ENCODE measurements at regions not wholly inside any gene's neighbourhood (a gene's known extent, or its start where the extent isn't known, plus 50 kb on each side); places are given as distances from the start of the nearest gene placed in this dataset.

DNA sequence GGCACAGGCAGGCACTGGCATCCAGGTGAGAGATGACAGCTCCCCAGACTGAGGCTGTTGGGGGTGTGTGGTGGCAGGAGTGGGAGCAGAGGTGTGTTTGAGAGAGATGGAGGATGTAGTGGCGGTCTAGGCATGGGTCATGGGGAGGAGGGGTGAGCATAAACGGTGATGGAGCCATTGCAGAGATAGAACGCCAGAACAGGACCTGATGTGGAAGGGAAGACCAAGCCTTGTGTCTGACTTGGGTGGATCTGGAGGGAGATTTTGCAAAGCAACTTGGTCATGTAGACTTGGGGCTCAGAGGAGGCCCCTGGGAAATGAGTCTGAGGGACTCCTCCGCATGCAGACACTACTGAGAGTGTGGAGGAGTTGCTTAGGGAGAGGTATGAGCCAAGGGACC lies 50.0 kb upstream of the CLDN5 start:
- no peak for DNase-seq

DNA sequence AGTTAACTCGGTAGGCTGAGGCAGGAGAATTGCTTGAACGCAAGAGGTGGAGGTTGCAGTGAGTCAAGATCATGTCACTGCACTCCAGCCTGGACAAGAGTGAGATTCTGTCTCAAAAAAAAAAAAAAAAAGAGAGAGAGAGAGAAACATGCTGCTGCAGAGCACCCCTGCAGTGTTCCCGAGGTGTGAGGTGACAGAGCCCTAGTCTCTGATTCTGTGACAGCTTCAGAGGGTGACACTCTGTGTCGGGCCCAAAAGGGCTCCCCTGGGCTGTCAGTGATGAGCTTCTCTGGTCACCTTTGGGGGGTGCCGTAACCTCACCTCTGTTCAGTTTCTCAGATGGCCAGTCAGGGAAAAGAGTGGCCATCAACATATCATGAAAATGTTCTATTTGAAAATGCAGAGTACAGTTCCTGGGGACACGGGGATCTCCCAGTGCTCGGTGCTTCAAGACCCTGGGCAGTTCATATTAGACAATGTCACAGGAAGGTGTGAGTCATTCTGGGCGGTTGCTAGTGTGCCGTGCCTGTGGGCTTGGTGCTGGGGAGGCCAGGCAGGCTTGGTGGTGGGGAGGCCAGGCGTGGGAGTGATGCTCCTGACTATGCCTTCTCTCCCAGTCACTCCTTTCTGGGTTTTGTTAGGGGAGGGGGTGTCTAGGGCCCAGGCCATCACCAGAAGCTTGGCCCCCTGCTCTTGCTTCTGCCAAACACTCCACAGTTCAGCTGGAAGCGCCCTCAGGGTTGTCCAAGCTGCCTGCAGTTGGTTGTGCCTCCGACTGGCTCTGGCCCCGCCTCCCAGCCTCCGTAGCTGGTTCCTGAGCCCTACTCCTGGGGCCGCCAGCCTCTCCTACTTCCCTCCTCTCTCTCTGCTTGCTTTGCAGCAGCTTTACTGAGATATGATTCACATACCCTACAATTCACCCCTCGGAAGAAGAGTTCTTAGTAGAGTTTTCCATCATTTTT lies 52.5 kb upstream of the CLDN5 start:
- DNase-seq = peak; percentile 12

DNA sequence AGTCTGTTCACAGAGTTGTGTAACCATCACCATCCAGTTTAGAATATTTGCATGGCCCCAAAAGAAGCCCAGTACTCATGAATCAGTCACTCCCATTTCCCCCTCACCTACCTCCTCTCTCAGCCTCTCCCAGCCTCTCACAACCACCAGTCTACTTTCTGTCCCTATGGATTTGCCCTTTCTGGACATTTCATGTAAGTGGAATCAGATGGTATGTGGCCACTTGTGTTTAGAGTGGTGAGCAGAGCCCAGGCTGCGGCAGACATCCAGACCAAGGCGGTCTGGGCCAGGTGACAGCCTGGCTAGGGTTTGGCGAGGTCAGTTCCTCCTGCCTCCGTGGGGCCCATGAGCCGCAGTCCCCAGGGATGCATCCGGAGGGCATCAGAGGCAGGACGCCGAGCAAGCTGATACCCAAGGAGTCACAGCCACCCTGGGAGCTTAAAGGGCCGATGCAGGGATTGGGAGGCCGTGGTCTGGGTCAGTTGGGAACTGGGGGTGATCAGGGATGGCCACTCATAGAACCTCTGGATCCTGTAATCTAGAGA lies 53.3 kb upstream of the CLDN5 start:
- DNase-seq = no peak

DNA sequence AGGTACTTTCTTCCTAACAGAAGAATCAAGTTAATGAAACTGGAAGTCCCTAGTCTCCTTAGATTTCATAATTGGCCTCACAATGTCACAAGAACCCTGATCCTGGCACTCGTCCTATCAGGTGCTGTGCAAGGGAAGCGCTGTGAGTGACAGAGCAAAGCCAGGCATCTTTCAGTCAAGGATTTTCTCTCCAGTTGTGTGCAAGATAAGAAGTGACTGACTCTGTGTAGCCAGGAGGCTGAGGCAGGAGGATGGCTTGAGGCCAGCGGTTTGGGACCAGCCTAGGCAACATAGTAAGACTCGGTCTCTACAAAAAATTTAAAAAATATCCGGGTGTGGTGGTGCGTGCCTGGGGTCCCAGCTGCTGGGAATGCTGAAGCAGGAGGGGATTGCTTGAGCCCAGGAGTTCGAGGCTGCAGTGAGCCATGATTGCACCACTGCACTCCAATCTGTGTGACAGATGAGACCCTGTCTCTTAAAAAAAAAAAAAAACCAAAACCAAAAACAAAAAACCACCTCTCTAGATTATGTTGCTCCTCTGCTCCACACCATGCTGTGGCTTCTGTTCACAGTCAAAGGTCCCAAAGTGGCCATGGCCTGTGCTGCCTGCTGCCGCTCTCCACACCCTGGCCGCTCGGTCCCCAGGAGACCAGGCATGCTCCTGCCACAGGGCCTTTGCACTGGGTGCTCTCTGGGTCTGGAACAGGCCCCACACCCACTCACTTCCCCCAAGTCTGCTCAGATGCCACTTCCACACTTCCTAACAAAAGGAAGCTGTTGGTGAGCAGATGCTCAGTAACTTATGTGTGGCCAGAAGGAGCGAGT lies 54.2 kb upstream of the CLDN5 start:
- no peak for DNase-seq

DNA sequence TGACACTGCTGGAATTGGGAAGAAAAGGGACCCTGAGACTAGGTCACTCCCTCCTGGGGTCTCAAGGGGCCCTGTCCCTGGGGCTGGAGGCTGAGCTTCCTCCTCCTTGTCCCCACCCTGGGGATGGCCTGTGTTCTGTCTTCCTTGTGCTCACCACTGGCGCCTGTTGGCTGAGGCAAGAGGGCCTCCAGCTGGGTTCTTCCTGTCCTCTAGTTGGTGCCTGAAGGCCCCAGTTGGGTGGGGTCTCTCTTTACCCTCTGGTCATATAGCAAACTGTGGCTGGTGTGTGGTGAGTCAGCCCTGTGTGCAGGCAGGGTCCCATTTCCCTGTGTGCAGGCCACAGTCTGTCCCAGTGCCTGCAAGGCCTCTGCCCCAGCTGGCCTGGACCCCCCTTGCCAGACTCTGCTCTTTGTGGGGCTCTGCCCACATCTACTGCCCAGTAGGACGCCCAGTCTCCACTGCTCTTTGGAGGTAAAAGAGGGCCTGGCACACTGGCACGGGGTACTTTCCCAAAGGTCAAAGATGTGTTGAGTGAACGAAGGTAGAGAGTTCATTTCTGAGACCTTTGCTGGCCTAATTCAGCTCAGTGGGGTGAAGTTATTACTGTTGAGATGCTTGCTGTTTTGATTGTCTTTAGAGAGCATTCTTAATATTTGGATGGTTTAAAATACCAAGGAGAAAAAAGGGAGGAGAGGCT lies 55.1 kb upstream of the CLDN5 start:
- DNase-seq = no peak

DNA sequence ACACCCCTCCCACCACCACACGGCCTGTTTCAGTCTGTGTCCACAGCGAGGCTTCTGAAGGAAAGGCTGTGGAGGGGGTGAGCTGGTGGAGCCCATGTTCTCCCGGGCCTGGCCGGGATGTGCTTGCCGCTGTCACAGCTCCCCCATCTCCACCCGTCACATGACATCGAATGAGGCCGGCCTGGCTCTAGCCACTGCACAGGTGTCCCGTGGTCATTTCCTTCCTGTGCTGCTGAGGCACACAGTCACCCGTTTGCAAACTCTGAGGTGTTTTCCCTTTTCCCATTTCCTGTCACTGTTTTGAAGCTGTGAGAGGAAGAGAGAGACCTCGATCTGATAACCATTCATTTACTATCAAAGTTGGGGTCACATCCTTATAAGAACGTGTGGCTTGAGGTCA lies 55.7 kb upstream of the CLDN5 start:
- DNase-seq = no peak

DNA sequence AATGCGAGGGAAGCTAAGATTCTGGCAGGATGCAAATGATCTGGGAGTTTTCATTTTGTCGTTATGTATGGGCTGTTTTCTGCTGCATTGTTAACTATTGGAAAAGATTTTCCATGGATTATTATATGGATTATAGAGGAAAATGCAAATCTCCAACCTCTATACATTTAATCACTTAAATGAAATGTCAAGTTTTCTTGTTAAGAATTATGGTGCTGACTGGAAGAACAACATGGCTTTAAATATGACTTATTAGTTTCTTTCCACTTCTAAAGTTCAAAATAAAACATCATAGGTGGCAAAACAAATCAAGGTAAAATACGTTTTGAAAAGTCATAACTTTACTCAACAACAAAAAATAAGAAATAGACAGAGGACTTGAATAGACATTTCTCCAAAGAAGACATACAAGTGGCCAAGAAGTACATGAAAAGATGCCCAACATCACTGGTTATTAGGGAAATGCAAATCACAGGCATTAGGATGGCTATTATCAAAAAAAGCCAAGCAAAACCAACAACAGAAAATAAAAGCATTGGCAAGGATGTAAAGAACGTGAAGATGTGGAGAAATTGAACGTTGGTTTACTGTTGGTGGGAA lies 56.2 kb upstream of the CLDN5 start:
- no peak for DNase-seq

DNA sequence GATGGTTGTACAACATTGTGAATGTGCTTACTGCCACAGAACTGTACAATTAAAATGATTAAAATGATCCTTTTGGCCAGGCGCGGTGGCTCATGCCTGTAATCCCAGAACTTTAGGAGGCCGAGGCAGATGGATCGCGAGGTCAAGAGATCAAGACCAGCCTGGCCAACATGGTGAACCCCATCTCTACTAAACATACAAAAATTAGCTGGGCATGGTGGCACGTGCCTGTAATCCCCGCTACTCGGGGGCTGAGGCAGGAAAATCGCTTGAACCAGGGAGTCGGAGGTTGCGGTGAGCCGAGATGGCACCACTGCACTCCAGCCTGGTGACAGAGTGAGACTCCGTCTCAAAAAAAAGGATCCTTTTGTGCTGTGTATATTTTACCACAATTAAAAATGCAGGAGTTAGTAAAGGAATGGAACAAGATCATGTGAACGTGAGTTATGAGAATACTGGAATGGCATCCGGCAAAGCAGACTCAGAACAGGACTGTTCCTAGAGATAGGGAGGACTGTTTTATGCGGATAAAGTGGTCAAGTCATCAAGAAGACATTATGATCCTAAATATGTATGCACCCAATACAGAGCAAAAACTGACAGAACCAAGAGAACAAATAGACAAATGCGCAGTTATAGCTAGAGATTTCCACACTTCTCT lies 58.0 kb upstream of the CLDN5 start:
- no peak for DNase-seq

DNA sequence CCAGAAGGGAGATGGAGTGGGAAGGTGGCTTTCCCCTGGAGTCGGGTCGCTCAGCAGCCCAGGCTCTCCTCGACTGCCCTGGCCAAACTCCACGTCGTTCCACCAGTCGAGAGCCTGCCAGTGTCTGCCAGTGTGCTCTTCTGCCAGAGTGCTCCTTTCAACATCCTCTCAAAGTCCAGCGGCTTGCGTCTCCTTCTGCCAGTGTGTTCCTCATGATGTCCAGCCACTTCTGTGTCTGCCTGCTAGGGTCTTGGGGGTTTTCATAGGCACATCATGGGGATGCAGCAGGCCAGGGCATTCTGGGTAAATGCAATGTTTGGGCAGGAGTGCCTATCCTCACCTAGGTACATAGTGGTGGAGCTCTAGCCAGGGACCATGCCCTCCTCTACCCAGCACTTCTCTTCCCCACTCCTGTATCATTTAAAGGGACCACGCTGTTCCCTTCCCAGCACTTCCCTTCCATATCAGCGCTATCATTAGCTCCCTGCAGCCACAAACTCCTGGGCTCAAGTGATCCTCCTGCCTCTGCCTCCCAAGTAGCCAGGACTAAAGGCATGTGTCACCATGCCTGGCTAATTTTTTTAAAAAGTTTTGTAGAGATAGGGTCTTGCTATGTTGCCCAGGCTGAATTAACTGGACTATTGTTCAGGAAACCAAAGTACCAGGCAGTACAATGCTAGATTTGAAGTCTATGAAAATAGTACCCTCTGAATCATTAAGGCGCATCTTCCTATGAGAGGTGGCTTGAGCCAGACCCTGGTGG lies 62.9 kb upstream of the CLDN5 start:
- no peak for DNase-seq

DNA sequence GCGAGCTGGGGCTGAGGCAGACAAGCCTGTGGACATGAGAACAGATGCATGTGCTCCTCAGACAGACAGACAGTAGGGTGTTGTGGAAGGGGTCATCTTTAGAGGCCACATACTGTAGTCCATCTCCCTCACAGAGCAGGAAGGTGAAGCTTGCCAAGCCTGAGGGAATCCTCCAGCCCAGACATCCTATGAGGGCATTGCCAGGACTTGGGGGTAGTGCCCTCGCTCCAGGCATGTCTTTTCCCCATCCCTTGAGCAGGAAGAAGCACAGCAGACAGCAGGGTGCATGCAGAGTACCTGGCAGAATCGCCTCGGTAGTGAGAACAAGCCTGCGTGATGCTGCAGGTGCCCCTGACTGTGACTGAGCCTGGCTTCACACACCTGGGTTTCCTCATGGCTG lies 66.5 kb upstream of the CLDN5 start:
- no peak for DNase-seq

DNA sequence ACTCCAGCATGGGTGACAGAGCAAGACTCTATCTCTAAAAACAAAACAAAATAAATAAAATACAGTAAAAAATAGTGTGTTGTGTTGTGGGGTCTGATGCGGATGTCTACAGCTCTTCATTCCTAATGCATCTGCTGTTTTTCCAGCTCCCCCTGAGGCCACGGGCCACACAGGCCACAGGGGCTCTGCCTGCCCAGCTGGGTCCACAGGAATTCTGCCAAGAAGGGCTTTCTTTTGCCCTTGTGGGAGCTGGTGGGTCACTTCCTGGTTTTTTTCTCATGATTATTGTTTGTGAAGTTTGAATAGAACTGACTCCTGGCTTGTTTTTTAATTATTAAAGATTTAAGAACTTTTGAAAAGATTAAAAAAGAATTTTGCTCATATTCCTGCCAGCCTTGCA lies 67.4 kb upstream of the CLDN5 start:
- no peak for DNase-seq

DNA sequence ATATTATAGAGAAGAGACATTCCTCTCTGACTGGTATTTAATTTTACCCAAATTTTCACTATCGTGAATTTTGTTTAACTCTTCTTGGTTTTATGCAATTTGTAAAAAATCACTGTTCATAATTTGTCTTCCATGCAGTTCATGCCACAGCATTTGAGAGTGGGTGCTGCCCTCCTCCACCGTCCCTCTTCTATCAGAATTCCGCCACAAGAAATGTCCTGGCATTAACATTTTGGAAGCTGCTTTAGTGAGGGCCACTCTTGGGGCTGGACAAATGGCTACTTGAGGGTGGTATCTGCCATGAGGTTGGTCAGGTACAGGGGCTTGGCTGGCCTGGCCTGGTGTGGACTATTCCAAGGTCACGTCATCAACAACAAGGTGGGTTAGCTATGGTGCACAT lies 68.3 kb upstream of the CLDN5 start:
- DNase-seq = no peak

DNA sequence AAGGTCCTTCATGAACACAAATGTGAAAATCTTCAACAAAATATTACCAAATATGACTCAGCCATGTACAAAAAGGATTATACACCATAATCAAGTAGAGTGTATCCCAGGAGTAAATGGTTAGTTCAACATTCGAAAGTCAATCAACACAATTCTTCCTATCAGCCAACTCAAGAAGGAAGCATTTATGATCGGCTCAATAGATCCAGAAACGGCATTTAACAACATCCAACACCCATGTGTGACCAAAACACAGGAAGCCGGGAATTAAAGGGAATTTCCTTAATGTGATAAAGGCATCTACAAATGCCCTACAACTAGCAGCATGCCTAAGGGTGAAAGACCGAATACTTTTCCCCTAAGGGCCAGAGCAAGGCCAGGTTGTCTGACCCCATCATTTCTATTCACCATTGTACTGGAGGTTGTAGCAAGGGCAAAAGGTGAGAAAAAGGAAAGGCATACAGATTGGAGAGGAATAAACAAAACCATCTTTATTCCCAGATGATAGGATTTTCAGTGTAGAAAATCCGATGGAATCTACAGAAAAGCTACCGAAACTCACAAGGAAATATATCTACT lies 69.9 kb upstream of the CLDN5 start:
- DNase-seq = no peak

DNA sequence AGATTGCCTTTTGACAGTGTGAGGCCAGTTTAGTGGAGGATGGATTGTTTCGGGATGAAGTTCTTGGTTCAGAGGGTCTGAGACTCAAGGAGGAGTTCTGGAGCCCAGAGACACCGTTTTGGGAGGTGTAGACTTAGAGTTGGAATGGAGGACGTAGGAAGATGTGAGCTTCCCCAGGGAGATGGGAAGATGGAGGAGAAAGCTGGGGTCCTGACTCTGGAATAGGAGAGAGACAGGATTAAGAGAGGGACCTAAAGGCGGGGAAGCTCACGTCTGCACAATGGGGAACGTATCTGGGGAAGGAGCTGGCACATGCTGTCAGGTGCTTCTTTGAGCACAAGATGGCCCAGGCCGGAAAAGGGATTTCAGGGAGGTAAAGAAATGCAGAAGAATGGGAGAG lies 71.3 kb upstream of the CLDN5 start:
- DNase-seq = no peak

DNA sequence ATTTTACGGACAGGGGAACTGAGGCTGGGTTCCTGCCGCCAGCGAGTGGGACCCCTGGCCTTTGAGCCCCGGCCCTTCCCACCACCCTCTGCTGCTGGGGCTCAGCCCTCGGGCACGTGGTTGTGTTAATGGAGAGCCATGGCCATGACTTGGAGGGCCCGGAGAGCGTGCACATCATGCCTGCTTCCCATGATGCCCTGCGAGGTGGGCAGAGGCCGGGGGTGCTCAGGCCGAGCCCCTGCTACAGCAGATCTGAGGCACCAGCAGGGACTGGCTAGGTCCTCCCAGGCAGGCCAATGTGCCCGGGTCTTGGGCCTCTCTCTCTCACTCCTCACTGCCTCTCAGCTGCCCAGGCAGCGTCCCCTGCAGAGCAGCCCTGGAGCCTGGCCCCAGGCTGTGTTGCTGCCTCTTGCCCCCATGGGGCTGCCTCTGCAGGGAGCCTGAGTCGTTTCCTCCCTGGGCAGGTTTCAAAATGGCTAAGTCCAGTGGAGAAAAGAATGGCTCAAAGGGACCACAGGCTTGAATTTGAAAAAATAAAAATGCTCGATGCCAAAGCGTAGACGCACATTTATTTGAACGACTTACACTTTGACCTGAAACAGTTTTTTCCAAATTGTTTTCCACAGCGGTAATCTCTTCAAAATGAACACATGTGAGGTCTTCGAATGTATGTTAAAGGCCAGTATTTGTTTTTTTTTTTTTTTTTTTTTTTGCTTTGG lies 72.6 kb upstream of the CLDN5 start:
- DNase-seq = no peak

DNA sequence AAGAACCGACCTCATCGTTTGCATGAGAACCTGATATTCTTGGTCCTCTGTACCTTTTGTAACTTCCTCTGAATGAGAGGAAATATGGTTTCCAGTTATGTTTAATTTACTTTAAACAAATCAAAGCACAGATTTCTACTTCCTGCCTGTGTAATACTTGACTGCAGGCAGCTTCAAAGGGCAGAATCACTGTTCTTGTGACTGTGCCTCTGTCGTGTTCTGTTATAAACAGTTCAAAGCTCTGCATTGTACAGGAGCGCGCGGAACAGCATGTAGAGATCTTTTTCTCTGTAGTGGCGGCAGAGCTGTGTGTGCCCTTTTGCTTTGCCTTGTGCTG lies 73.2 kb upstream of the CLDN5 start:
- no peak for DNase-seq

DNA sequence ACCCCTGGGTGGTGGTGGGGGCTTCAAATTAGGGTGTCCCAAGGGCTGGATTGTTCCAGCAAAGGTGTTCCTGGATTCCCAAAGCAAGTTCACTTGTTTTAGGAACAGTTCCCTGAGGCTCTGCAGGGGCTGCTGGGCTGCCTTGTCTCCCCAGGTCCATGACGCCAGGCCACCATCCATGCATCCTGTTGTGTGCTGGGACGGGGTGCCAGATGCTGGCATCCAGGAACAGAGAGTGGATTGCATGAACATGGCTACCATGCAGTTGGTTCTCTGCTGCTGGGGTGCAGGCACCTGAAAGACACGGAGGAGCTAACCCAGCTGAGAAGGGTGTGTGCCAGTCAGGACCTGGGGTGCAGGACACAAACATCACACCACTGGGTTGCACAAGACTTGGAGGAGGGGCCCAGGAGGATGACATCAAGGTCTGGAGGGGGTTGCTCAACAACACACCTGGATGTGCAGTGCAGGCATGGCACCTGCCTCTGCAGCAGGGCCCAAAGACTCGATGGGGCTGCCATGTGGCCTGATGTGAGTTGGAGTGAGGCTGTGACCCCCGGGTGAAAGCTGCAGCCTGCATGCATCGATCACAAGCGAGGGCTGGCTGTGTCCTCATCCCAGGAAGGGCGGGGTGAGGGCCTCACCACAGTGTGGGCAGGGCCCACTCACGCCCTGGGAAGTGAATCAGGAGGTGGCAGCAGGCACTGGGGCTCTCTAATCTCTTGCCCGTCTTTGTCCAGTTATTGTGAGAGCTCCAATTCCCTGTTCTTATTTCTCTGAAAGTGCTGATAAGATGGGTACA lies 74.0 kb upstream of the CLDN5 start:
- no peak for DNase-seq

DNA sequence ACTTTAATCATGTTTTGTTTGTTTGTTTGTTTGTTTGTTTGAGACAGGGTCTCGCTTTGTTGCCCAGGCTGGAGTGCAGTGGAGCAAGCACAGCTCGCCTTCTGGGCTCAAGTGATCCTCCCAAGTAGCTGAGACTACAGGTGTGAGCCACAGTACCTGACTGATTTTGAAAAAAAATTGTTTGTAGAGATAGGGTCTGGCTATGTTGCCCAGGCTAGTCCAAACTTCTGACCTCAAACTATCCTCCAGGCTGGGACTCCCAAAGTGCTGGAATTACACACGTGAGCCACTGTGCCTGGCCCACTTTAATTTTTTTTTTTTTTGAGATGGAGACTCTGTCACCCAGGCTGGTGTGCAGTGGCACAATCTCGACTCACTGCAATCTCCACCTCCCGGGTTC lies 74.8 kb upstream of the CLDN5 start:
- DNase-seq = no peak

DNA sequence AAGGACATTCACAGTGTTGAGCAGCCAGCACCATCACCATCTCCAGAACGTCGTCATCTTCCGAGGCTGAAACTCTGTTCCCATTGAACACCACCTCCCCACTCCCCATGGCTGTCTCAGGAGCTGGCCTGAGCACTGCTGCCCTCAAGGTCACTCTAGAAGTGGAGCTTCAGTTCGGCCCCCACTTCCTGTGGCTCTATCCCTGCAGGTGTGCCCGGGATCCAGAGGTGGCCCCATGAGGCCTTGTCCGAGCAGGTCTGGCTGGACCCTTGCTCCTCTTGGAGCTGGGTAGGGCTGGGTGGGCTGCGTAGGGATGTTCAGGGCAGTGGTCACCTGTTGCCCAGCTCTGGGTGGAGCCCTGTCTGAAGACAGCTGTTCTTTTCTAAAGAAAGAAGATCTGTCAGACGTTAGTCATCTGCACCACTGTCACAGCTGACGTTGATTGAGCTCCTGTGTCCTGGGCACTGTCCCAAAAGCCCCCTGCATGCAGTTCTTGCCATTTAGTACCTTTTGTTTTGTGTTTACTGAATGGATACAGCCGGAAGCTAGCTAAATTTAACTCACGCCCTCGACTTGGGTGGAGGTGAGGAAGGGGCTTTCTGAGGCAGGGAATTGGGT lies 75.5 kb upstream of the CLDN5 start:
- no peak for DNase-seq

Measured in NCI-H510A treated with DMSO at 0.1 percent for 48 hours (cell line).